ENCODE measurements at regions not wholly inside any gene's neighbourhood (a gene's known extent, or its start where the extent isn't known, plus 50 kb on each side); places are given as distances from the start of the nearest gene placed in this dataset.

DNA sequence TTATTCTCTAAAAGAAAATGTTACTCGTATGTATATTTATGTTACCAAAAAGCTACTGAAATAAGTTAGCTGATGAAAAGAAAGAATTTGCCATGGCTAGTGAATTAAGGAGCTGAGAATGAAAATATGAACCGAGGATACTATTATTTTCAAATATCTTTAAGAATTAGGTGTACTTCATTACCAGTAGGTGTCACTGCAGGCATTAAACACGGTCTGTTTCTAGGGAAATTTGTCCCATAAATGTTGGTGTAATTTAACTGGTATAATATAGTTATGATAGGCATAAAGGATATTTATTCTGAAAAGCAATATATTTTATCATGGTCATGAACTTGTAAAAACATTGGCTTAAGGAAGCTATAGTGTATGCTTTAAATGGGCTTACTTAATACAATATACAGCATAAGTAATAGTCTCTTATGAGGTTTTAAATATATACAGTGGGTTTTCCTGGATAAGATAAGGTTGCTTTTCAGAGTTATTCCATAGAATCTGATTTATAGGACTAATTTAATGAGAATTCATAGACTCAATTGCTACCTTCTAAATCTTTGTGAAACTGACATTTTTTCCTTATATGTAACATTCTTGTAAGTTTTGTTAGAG, 72.4 kb upstream of the MPDZ start:
- no peak for TF ChIP-seq REPIN1 (CRISPR knock-in tag; IDR thresholded peaks at IDR 0.05; ENCODE audit: borderline replicate concordance, low read depth)
- TF ChIP-seq NFIC (IDR thresholded peaks at IDR 0.05; ENCODE audit: low read length): no peak
- TF ChIP-seq, protein P1, sequence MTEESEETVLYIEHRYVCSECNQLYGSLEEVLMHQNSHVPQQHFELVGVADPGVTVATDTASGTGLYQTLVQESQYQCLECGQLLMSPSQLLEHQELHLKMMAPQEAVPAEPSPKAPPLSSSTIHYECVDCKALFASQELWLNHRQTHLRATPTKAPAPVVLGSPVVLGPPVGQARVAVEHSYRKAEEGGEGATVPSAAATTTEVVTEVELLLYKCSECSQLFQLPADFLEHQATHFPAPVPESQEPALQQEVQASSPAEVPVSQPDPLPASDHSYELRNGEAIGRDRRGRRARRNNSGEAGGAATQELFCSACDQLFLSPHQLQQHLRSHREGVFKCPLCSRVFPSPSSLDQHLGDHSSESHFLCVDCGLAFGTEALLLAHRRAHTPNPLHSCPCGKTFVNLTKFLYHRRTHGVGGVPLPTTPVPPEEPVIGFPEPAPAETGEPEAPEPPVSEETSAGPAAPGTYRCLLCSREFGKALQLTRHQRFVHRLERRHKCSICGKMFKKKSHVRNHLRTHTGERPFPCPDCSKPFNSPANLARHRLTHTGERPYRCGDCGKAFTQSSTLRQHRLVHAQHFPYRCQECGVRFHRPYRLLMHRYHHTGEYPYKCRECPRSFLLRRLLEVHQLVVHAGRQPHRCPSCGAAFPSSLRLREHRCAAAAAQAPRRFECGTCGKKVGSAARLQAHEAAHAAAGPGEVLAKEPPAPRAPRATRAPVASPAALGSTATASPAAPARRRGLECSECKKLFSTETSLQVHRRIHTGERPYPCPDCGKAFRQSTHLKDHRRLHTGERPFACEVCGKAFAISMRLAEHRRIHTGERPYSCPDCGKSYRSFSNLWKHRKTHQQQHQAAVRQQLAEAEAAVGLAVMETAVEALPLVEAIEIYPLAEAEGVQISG (CRISPR knock-in tag; IDR thresholded peaks at IDR 0.05): no peak
- TF ChIP-seq ZNF274 (CRISPR knock-in tag; IDR thresholded peaks at IDR 0.05): no peak
- no peak for TF ChIP-seq ZFX (CRISPR knock-in tag; IDR thresholded peaks at IDR 0.05; ENCODE audit: low read depth)
- no peak for TF ChIP-seq MYC (CRISPR knock-in tag; IDR thresholded peaks at IDR 0.05; ENCODE audit: borderline replicate concordance)
- TF ChIP-seq, protein P2, sequence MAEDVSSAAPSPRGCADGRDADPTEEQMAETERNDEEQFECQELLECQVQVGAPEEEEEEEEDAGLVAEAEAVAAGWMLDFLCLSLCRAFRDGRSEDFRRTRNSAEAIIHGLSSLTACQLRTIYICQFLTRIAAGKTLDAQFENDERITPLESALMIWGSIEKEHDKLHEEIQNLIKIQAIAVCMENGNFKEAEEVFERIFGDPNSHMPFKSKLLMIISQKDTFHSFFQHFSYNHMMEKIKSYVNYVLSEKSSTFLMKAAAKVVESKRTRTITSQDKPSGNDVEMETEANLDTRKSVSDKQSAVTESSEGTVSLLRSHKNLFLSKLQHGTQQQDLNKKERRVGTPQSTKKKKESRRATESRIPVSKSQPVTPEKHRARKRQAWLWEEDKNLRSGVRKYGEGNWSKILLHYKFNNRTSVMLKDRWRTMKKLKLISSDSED (CRISPR knock-in tag; IDR thresholded peaks at IDR 0.05): no peak
- TF ChIP-seq, protein P3, sequence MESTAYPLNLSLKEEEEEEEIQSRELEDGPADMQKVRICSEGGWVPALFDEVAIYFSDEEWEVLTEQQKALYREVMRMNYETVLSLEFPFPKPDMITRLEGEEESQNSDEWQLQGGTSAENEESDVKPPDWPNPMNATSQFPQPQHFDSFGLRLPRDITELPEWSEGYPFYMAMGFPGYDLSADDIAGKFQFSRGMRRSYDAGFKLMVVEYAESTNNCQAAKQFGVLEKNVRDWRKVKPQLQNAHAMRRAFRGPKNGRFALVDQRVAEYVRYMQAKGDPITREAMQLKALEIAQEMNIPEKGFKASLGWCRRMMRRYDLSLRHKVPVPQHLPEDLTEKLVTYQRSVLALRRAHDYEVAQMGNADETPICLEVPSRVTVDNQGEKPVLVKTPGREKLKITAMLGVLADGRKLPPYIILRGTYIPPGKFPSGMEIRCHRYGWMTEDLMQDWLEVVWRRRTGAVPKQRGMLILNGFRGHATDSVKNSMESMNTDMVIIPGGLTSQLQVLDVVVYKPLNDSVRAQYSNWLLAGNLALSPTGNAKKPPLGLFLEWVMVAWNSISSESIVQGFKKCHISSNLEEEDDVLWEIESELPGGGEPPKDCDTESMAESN (CRISPR knock-in tag; conservative IDR thresholded peaks at IDR 0.05): no peak
- TF ChIP-seq POLR2AphosphoS5 (IDR thresholded peaks at IDR 0.05; ENCODE audit: low read depth, low read length): no peak
- TF ChIP-seq POGZ (CRISPR knock-in tag; IDR thresholded peaks at IDR 0.05): no peak
